ENCODE measurements at regions not wholly inside any gene's neighbourhood (a gene's known extent, or its start where the extent isn't known, plus 50 kb on each side); places are given as distances from the start of the nearest gene placed in this dataset.

DNA sequence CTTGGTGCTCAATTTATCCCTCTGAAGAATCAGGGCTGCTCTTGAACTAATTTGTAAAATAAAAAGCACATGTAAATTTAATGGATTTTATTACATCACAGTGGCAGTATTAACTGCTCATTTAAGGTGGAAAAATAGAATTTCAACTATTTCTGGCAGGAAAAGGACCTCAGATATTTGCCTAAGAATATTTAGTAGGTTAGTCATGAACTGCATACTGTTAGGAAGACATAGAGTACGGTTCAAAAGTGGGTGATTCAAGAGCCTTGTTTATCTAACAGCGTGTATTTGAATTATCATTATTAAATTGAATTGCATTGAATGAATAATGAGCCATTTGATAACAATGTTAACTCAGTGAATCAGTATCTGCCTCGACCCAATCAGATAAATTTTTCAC, 248.8 kb upstream of the PBX1 start:
- Histone ChIP-seq H2AK9ac (replicated peaks; ENCODE audit: low read depth, low read length, poor library complexity) (no peak overlapping the region), H3K9me1 (ENCODE audit: insufficient read depth, low read length) (no peaks in the 10 kb centered on the region), H2BK20ac (ENCODE audit: low read depth, low read length) (no peak overlapping the region), H3K14ac (replicated peaks; ENCODE audit: low read depth, low read length) (no peak overlapping the region), H3K36me3 (ENCODE audit: control insufficient read depth, insufficient read depth, low read length) (no peaks in the 10 kb centered on the region), H3K4me3 (ENCODE audit: insufficient read depth, low read depth, low read length) (no peak overlapping the region), H3K9me3 (ENCODE audit: control insufficient read depth, insufficient read depth, low read length) (no peaks in the 10 kb centered on the region), H2AFZ (replicated peaks; ENCODE audit: low read length, poor library complexity) (no peak overlapping the region), H3K79me1 (ENCODE audit: low read depth in 1 of 2, low read length in 2 of 2) (no peaks in the 10 kb centered on the region), H2AK5ac (ENCODE audit: low read depth, low read length) (no peak overlapping the region), H3K4ac (ENCODE audit: low read depth, low read length) (no peak overlapping the region), H3K27ac (ENCODE audit: insufficient read depth, low read length) (no peak overlapping the region), H3K23ac (ENCODE audit: low read depth, low read length) (no peak overlapping the region), H2BK15ac (ENCODE audit: low read depth, low read length) (no peak overlapping the region), H4K20me1 (ENCODE audit: insufficient read depth, low read length) (no peaks in the 10 kb centered on the region), H3K4me2 (ENCODE audit: low read depth, low read length) (no peak overlapping the region), H2BK5ac (ENCODE audit: low read depth, low read length, poor library complexity, severe bottlenecking) (no peak overlapping the region), H4K91ac (ENCODE audit: insufficient read depth, low read depth, low read length) (no peak overlapping the region), H3K4me1 (ENCODE audit: control insufficient read depth, insufficient read depth, low read length) (no peaks in the 10 kb centered on the region), H4K5ac (ENCODE audit: low read depth, low read length) (no peak overlapping the region), H2BK120ac (ENCODE audit: low read depth, low read length) (no peak overlapping the region), H3K18ac (ENCODE audit: low read depth, low read length) (no peak overlapping the region), H4K8ac (ENCODE audit: low read depth in 2 of 2, low read length in 2 of 2) (no peak overlapping the region), H3K56ac (ENCODE audit: extremely low read depth, insufficient read depth, low read length) (no peak overlapping the region), H3K9ac (ENCODE audit: low read depth, low read length) (no peak overlapping the region), H3K27me3 (ENCODE audit: control insufficient read depth, insufficient read depth, low read length) (no peaks in the 10 kb centered on the region)
- WGBS, 2 experiments (ENCODE audit: extremely low coverage in 2 of 2, insufficient read length in 1 of 2) = no CpG with 5 or more reads among the region's 3 CpGs
- ChIA-PET POLR2A (ENCODE audit: unreplicated experiment) (no interaction called here), CTCF (no interaction called here)
- dilution Hi-C loops (cut with HindIII; ENCODE audit: low sequenced_read_pairs, unreplicated experiment) = no loop called here
- no TSS peak for BruUV-seq (replicated peaks)
- ATAC-seq (ENCODE audit: low read depth) (no peak), DNase-seq (no peak)
- no peak for TF ChIP-seq BHLHE40 (IDR thresholded peaks at IDR 0.05; ENCODE audit: low read depth, low read length)
- TF ChIP-seq RAD21 (IDR thresholded peaks at IDR 0.05; ENCODE audit: low read length) = no peak
- TF ChIP-seq, protein P1, sequence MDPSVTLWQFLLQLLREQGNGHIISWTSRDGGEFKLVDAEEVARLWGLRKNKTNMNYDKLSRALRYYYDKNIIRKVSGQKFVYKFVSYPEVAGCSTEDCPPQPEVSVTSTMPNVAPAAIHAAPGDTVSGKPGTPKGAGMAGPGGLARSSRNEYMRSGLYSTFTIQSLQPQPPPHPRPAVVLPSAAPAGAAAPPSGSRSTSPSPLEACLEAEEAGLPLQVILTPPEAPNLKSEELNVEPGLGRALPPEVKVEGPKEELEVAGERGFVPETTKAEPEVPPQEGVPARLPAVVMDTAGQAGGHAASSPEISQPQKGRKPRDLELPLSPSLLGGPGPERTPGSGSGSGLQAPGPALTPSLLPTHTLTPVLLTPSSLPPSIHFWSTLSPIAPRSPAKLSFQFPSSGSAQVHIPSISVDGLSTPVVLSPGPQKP (IDR thresholded peaks at IDR 0.05; ENCODE audit: borderline replicate concordance, low read depth, low read length) = no peak
- TF ChIP-seq CTCF (conservative IDR thresholded peaks at IDR 0.05; ENCODE audit: low read depth, low read length) = no peak
- intact Hi-C loops (cut with micrococcal nuclease) = no loop called here
- in situ Hi-C loops (cut with MboI; ENCODE audit: low sequenced_read_pairs) = no loop called here

All from IMR-90 (cell line).